Posterior cingulate gyrus (tissue), 11 donors: ENCODE measurements at regions not wholly inside any gene's neighbourhood (a gene's known extent, or its start where the extent isn't known, plus 50 kb on each side); places are given as distances from the start of the nearest gene placed in this dataset.

Source experiments
- DNase-seq, 10 donors: peaks; one replicate each; pipeline versions ENCODE4 v3.0.0 to v3.0.0-alpha.2; 2020 to 2021; ENCODE audit warnings: mixed read lengths in 3 of 10
- intact Hi-C: fragments of 100-400 bp; cut with DNase I; formaldehyde crosslinking; loops from one replicate; pipeline ENCODE4 v1.15.1; 2023

DNA sequence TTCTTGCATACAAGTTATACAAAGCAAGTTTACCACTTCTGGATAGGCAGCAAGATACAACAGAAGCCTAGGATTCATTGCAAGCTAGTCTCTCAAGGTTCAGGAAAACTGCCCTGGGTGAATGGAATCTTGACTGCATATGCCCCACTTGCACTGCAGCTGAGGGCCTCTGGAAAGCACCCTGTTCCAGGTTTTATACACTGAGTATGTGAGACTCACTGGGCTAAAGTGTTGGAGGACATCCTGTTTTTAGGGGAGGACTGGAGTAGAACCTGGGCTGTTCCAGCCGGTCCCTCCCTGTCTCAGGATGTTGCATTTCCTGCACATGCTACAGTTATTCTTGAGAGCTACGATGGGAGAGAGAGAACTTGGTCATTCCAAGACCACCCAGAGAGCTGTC is 168.5 kb upstream of the NUDT6 start:
- intact Hi-C loops, result no loop called here
- no peak for DNase-seq

DNA sequence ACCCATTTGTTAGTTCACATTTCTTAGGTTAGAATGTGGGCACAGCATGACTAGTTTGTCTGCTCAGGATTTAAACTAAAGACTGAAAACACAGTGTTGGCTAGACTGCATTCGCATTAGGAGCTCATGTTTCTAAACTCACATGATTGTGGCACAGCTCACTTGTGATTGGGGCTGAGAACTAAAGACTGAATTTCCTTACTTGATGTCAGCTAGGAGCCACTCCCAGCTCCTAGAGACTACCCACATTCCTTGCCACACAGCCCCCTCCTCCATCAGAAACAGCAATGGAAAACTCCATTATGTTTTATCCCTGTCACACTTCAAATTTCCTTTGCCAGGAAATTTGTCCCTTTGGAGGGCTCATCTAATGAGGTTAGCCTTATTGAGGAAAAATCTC is 170.2 kb upstream of the NUDT6 start:
- no peak for DNase-seq
- intact Hi-C loops, result no loop called here

DNA sequence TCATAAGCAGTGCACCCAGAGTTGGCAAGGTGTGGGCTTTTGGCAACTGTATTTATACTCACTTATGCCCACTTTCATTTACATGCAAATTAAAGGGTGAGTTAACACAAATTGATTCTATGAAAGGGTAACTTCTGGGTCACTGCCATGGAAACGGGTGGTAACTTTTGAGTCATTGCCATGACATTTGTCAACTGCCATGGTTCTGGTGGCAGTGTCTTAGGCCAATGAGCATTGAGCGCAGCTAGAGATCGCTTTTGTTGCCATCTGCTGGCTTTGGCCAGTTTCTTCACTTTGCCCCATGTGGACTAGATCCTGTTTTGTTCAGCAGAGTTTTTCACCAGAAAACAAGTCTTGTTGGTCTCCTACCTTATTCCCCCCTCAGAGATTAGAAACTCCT is 170.8 kb upstream of the NUDT6 start:
- intact Hi-C loops, result no loop called here
- DNase-seq, result no peak

DNA sequence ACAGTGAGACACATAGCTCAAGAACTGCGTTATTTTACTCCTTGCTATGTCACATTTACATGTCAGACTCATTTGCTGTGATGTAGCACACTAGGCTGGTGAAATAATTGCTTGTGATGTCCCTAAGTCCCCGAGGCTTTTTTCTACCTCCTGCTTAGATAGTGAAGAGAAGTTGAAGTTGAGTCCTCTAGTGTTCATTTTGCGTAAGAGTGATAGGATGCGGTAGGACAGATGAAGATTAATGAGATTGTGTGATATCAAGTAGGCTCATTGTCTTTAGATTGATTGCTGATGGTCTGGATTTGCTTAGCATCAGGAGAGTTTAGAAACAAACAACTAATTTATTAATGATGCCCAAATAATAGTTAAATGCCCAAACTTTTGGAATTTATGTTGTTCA is 173.6 kb upstream of the NUDT6 start:
- DNase-seq, result no peak
- intact Hi-C loops, result no loop called here

DNA sequence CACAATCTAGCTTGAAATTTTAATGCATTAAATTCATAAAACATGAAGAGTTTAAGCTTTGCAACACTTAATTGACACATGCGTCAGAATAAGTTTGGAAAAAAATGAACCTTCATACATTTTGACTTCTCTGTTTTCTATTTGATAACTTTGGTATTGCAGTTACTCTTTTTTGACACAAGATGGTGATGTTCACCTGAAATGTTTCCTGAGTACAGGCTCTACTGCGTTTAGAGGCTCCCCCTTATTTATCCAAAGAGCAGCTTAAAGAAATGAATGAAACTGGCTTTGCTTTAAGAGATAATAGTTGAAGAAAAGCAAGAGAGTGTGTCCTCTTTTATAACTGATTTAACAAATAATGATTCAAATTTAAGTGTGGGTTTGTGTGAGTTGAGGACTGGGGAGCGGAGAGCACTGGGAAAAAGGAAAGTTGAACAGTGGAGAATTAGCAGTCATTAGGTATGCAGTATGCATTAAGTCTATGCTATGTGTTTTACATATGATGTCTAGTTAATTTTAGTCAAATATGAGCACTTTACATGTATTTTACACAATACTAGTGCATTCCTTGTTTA is 180.6 kb upstream of the NUDT6 start:
- intact Hi-C loops, result loop anchor here (10.0 kb wide), 1 partner anchor 552 kb away; no protein-coding TSS in a partner anchor
- DNase-seq, result no peak

DNA sequence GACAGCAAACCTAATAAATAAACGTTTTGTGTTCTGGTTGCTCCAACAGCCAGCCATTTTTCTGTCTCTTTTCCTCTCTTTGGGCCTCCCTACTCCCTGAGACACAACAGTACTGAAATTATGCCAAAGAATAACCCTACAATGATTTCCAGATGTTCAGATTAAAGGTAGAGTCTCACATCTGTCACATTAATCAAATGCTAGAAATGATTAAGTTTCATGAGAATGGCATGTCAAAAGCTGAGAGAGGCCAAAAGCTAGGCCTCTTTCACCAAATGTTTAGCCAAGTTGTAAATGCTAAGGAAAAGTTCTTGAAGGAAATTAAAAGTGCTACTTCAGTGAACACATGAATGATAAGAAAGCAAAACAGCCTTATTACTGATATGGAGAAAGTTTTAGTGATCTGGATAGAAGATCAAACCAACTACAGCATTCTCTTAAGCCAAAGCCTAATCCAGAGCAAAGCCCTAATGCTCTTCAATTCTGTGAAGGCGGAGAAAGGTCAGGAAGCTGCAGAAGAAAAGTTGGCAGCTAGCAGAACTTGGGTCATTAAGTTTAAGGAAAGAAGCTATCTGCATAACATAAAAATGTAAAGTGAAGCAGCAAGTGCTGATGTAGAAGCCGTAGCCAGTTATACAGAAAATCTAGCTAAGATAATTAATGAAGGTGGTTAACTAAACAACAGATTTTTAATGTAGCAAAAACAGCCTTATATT is 182.1 kb upstream of the NUDT6 start:
- no peak for DNase-seq
- intact Hi-C loops, result loop anchor here (10.0 kb wide), 1 partner anchor 550 kb away; no protein-coding TSS in a partner anchor

DNA sequence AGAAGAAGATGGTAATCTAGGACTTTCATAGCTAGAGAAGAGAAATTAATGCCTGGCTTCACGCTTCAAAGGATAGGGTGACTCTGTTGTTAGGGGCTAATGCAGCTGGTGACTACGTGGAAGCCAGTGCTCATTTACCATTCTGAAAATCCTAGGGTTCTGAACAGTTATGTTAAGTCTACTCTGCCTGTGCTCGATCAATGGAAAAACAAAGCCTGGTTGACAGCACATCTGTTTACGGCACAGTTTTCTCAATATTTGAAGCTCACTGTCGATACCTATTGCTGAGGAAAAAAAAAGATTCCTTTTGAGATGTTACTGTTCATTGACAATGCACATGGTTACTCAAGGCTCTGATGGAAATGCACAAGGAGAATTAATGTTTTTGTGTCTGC is 182.6 kb upstream of the NUDT6 start:
- no peak for DNase-seq
- intact Hi-C loops, result loop anchor here (10.0 kb wide), 1 partner anchor 550 kb away; no protein-coding TSS in a partner anchor

DNA sequence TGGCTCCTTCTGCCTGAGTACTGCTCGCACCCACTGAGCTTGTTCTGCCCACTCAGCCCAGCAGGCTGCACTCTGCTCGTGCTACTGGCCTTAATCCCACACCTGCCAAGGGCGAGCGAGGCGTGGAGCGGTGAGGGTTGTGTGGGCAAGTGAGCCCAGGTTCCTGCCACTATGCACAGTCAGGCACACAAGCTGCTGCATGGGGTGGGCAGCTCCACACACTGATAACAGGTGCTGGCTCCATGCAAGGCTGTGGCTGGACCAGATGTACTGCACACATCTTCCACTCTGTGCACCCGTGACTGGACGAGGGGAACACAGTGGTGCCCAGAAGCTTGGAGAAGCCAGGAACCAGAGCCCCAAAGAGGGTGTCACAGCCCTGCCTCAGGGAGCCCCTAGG is 184.3 kb upstream of the NUDT6 start:
- intact Hi-C loops, result loop anchor here (10.0 kb wide), 1 partner anchor 548 kb away; no protein-coding TSS in a partner anchor
- DNase-seq, result peak in 3 of 10 donors; percentile 53 to 83 (median 62)

DNA sequence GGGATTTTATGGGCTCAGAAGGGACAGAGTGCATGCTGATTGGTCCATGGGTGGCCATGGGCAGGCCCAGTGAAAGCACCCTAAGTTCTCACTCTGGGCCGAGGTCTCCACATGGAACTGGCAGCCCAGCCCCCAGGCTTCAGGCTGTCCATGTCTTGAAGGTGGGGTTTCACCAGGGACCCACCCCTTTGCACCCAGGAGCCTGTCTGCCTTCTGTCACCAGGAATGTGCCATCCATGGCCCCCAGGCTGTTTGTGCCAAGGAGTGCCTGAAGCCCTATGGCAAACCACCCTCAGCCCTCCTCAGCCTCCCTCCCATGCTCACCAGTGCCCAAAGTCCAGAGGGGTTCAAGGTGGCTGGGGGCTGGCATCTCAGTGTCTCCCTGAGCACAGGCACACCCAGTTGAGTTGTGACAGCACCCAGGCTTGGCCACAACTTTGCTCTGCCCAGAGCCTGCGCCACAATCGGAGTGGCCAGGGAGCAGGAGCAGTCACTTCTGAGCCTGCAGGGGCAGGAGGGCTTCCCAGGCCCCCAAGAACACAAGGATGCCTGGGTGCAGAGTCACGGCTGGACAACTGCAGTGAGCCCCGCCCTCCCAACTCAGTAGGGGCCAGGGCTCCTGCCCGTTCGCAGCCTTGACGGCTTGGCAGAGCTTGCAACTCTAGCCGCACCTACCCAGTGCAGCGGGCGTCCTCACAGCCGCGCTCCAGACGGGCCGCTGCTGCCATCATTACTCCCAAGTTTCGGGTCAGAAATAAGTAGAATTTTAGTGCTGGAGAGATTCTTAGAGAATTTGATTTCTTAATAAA is 185.3 kb upstream of the NUDT6 start:
- intact Hi-C loops, result loop anchor here (10.0 kb wide), 1 partner anchor 547 kb away; no protein-coding TSS in a partner anchor
- peak in 3 of 10 donors; percentile 59 to 77 (median 71) for DNase-seq

DNA sequence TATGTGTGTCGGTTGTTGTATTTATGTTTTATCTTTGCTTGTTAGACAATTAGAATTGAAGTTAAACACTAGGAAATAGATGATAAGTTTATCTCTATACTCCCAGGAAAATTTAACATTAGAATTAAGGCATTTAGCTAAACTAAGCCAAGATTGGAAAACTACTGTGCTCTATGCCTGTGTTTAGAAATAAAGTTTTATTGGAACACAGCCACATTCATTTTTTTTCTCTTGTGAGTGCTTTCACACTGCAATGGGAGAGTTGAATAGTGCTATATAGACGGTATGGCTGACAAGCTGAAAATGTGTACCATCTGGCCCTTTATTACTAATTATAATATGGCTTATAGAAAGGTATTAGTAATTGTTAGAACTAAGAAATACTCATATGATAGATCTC is 186.7 kb upstream of the NUDT6 start:
- intact Hi-C loops, result loop anchor here (10.0 kb wide), 1 partner anchor 546 kb away; no protein-coding TSS in a partner anchor
- no peak for DNase-seq

DNA sequence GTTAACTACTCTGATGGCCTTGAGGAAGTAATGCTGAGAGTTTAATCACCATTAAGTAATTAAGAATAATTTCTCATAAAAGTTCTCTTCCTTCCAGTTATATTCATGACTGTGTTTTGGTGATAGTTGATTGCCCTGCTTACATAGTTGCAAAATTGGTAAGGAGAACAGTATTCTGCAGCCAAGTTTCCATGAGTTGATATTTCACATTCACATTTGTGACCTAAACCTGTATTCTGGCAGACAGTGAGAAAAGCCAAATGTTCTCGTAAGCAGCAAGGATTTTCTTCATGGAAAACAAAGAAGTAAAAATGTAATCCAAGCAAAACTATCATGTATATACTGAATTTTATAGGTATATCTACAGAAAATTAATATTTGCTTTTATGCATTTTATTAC is 187.8 kb upstream of the NUDT6 start:
- intact Hi-C loops, result no loop called here
- no peak for DNase-seq

DNA sequence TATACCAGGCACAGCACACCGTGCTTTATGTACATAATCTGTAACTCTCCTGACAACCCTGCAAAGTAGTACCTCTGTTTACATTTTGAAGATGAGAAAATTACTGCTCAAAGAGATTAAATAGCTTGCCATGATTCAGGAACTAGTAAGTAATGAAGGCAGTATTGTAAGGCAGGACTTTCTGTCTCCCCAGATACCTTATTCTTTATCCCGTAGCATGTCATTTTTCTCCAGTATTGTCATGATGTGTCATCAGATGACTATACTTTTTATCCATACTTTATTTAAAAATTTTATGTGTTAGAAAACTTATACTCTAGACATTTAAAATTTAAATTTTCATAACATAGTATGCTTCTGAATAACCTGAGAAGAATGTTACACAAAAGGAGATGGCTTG is 188.3 kb upstream of the NUDT6 start:
- intact Hi-C loops, result no loop called here
- DNase-seq, result no peak

DNA sequence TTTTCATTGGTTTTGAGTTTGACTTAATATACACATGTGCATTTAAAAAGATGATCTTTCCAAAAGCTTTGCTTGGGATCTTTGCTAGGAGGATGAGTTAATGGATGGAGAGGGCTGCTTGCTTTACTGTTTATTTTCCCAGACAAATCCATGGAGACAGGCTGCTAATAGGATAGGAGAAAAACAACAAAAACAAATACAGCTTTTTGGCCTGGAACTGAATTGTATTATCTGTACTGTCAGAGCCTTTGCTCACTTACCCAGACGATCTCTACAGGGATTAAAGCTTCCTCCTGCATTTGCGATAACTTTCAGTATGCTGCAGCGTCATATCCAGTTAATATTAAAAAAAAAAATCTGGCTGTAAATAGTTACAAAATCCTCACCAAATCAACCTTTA is 190.8 kb upstream of the NUDT6 start:
- no peak for DNase-seq
- intact Hi-C loops, result no loop called here

DNA sequence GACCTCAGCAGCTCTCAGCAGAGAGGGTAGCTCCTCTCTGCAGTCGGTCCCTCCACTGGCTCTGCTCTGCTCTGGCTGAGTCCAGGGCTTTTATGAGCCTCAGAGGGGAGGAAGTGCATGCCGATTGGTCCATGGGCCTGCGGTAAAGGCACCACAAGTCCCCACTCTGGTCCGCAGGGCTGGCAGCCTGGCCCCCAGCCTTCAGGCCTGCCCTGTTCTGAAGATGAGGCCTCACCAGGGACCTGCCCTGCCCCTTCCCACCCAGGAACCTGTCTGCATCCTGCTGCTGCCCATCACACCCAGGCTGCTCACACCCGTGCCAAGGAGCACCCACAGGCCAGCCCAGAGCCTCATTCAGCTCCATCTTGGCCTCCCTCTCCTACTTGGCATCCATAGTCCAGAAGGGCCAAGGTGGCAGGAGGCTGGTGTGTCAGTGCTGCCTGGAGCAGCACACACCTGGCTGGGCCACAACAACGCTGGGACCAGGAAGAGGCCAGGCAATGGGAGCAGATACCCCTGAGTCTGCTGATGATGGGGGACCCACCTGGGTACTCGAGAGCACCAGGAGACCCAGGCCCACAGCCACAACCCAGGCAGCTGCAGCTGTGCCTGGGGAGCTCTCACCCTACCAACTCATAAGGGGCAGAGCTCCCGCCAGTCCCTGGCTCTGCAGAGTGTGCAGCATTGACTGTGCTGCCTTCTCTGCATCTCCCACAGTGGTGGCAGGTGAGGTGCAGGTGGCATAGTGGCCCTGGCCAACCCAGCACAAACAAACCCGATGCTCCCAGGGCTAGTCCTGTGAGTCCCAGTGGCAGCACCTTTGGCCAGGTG is 191.9 kb upstream of the NUDT6 start:
- peak in 2 of 10 donors; percentile 42 to 70 for DNase-seq
- intact Hi-C loops, result no loop called here

DNA sequence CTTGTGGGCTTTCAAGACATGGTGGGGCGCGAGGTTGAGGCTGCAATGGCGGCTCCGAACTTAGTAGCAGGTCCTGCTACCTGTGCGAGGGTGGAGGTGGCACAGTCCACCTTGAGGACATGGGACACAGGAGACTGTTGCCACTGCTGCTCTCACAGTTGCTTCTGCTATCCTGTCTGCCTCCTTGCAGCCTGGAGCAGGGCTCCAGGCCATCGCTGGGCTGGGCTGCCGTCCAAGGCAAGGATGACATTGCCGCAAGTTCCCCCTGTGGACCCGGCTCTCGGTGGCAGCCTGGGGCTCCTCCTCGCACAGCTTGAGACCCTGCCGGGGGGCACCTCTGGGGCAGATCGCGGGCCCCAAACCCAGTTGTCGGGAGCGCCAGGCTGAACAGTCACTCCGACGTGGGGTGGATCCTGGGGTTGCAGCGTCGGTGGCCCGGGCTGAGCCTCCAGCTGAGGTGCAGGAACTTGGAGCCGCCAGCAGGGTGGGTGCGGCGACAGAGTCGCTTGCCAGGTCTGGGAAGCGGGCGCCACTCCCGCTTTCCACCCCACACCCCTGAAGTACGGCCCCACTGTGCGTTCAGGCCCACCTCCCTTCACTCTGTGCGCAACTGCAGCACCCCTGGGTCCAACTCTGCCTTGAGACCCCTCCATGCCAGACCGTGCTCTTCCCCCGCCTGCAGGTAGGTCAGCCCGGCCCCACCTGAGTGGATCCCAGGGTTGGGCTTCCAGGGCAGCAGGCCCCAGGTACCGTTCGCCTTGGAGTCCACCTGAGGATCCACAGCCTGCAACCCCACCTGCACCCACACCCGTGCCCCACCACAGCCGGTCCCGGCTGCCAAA is 192.7 kb upstream of the NUDT6 start:
- intact Hi-C loops, result no loop called here
- DNase-seq, result peak in 3 of 10 donors; percentile 64 to 79 (median 77)

DNA sequence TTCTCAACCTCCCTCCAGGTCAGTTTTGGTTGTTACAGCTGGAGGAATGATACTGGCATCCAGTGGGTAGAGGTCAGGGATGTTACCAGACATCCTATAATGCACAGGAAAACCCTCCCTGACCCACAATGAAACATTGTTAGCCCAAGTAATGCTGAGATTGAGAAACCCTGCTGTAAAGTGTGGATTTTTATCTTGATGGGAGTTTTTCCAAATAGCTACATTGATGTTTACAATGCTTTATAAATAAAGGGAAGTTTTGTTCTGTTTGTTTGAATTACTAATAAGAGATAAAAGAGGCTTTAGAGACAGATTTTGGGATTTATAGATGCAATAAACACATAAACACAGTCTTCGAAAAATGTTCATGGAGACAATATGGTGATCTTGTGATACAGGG is 194.0 kb upstream of the NUDT6 start:
- no peak for DNase-seq
- intact Hi-C loops, result no loop called here

DNA sequence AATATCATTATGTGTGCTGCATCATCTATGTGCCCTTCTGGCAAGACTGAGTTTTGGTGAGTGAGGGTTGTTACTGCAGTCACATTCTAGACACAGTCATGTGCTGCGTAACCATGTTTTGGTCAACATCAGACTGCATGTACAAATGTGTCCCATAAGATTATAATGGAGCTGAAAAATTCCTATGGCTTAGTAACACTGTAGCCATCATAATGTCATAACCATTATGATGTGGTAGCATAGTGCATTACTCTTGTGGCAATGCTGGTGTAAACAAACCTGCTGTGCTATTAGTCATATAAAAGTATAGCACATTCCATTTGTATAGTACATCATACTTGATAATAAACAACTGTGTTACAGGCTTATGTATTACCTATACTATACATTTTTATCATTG is 198.1 kb upstream of the NUDT6 start:
- intact Hi-C loops, result loop anchor here (10.0 kb wide), 1 partner anchor 994 kb away; no protein-coding TSS in a partner anchor

DNA sequence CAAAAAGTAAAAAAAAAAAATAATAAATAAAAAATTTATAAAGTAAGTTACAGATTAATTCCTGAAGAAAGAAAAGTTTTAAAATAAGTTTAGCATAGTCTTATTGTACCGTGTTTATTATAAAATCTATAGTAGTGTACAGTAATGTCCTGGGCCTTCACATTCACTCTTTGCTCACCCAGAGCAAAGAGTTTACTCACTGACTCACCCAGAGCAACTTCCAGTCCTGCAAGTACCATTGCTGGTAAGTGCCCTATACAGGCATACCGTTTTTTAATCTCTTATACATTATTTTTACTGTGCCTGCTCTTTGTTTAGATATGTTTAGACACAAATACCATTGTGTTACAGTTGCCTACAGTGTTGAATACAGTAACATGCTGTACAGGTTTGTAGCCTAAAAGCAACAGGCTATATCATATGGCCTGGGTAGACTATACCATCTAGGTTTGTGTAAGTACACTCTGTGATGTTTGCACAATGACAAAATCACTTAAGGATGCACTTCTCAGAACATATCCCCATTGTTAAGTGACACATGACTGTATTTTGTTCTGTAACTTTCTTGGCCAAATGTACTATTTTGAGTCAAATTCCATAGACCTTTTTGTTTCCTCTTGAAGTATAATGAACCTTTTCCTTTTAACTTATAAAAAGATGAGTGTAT is 199.0 kb upstream of the NUDT6 start:
- DNase-seq, result no peak
- intact Hi-C loops, result loop anchor here (10.0 kb wide), 1 partner anchor 993 kb away; no protein-coding TSS in a partner anchor

More for the DNA sequence above, 198.1 kb upstream of the NUDT6 start:
- no peak for DNase-seq

DNA sequence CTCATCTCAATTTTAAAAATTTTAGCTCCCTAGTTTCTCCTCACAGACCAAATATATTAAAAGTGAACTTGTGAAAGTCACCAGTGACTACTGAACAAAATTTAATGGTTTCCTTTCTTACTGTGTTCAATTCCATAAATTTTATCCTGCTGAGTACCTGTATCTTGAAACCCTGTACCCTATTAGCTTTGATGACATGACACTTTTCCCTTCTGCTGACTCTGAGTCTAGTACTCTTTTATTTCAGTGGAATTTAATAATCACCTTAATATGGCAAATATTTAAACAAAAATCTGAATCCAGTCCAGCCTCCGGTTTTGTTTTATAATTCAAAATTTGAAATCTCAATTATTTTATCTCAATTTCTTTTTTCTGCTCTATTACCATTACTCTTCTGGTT is 203.1 kb upstream of the NUDT6 start:
- DNase-seq, result no peak
- intact Hi-C loops, result loop anchor here (5.0 to 10.0 kb wide), 3 partner anchors 537 to 1137 kb away; no protein-coding TSS in a partner anchor
